Neural progenitor cell (in vitro differentiated cells): ENCODE measurements at regions not wholly inside any gene's neighbourhood (a gene's known extent, or its start where the extent isn't known, plus 50 kb on each side); places are given as distances from the start of the nearest gene placed in this dataset.

Experiments used
- DNase-seq: peaks from one replicate; pipeline ENCODE4 v3.0.0-alpha.2; 2016; ENCODE audit warnings: low spot score
- H2AFZ ChIP-seq: fragments of 200-600 bp; sonication (generic); replicated peaks from 2 replicates; pipeline ENCODE4 v1.6.1; 2016; ENCODE audit warnings: antibody characterized with exemption
- H3F3A ChIP-seq: fragments of 200-600 bp; sonication (generic); 2 replicates; pipeline ENCODE4 v1.6.1; 2016; ENCODE audit warnings: antibody characterized with exemption, low read depth
- H3K27ac ChIP-seq: fragments of 200-600 bp; sonication (generic); 2 replicates; pipeline ENCODE4 v1.5.1; 2016; ENCODE audit warnings: mild to moderate bottlenecking
- H3K27me3 ChIP-seq: fragments of 200-600 bp; sonication (generic); 2 replicates; pipeline ENCODE4 v1.6.1; 2016; ENCODE audit warnings: mild to moderate bottlenecking, moderate library complexity
- H3K36me3 ChIP-seq: fragments of 200-600 bp; sonication (generic); 2 replicates; pipeline ENCODE4 v1.5.1; 2016
- H3K4me1 ChIP-seq: fragments of 200-600 bp; sonication (generic); 2 replicates; pipeline ENCODE4 v1.6.1; 2016; ENCODE audit warnings: mixed run types
- H3K4me2 ChIP-seq: fragments of 200-600 bp; sonication (generic); 2 replicates; pipeline ENCODE4 v1.6.1; 2016
- H3K4me3 ChIP-seq: fragments of 200-600 bp; sonication (generic); 2 replicates; pipeline ENCODE4 v1.5.1; 2016
- H3K79me2 ChIP-seq: fragments of 200-600 bp; sonication (generic); 2 replicates; pipeline ENCODE4 v1.6.1; 2016; ENCODE audit warnings: low read depth
- H3K9ac ChIP-seq: fragments of 200-600 bp; sonication (generic); 2 replicates; pipeline ENCODE4 v1.6.1; 2016
- H3K9me3 ChIP-seq: fragments of 200-600 bp; sonication (generic); 2 replicates; pipeline ENCODE4 v1.5.1; 2016; ENCODE audit warnings: low read depth
- H4K20me1 ChIP-seq: fragments of 200-600 bp; sonication (generic); 2 replicates; pipeline ENCODE4 v1.6.1; 2016; ENCODE audit warnings: low read depth
- H3K27ac Mint-ChIP-seq: 3 replicates; pipeline ENCODE4 v1.8.0; 2021; ENCODE audit warnings: mixed read lengths
- H3K27me3 Mint-ChIP-seq: 2 replicates; pipeline ENCODE4 v1.8.0; 2022; ENCODE audit warnings: low read depth, mild to moderate bottlenecking, inconsistent platforms, moderate library complexity, mixed read lengths; ENCODE audit not compliant: insufficient read depth
- H3K36me3 Mint-ChIP-seq: 3 replicates; pipeline ENCODE4 v1.8.0; 2021; ENCODE audit warnings: mixed read lengths
- H3K4me1 Mint-ChIP-seq: 3 replicates; pipeline ENCODE4 v1.8.0; 2021; ENCODE audit warnings: mixed read lengths
- H3K4me3 Mint-ChIP-seq: 3 replicates; pipeline ENCODE4 v1.8.0; 2021; ENCODE audit warnings: mild to moderate bottlenecking, moderate library complexity, mixed read lengths
- H3K9me3 Mint-ChIP-seq: 3 replicates; pipeline ENCODE4 v1.8.0; 2020; ENCODE audit warnings: mixed read lengths
- EZH2 ChIP-seq: fragments of 200-600 bp; sonication (generic); IDR thresholded peaks from 2 replicates; pipeline ENCODE4 v1.6.1; 2017; ENCODE audit warnings: antibody characterized with exemption, mild to moderate bottlenecking, moderate library complexity
- EZH2phosphoT487 ChIP-seq: fragments of 200-600 bp; sonication (generic); IDR thresholded peaks from 2 replicates; pipeline ENCODE4 v1.6.1; 2017; ENCODE audit warnings: antibody characterized with exemption
- TF ChIP-seq, protein P1 (sequence below): fragments of 200-600 bp; sonication (generic); IDR thresholded peaks from 2 replicates; pipeline ENCODE4 v1.5.1; 2017; ENCODE audit warnings: antibody characterized with exemption, mild to moderate bottlenecking

DNA sequence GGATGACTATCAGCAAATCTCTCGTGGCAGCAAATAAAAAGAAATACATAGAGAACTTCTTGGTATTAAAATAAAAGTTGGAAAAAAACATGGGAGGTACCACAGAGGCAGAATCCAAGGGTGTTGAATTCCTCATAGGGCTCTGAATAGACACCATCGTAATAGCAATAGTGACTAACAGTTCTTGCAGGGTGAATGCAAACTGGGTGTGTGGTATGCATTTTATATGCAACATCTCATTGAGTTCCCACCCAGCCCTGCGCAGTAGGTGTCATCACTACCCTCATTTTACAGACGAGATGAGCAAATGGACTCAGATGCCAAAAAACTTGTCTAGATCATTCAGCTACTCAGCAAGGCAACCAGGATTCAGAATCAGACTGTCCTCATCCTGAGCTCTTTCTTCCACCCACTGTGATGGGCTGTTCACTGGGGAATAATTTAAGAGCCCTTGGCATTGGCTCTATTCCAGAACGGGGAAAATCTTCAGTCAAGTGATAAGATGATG lies 354.6 kb upstream of the CDH11 start:
- DNase-seq, result no peak
- H3K79me2 ChIP-seq, result no peaks in the 10 kb centered on the region
- no peak overlapping the region for H3K27ac ChIP-seq
- H3K4me3 Mint-ChIP-seq, result no peak overlapping the region
- H3K27me3 Mint-ChIP-seq, result no peaks in the 10 kb centered on the region
- H4K20me1 ChIP-seq, result no peaks in the 10 kb centered on the region
- no peak overlapping the region for H2AFZ ChIP-seq
- H3K27me3 ChIP-seq, result no peaks in the 10 kb centered on the region
- H3K4me3 ChIP-seq, result no peak overlapping the region
- TF ChIP-seq EZH2, result no peak
- TF ChIP-seq EZH2phosphoT487, result no peak
- TF ChIP-seq, protein P1, sequence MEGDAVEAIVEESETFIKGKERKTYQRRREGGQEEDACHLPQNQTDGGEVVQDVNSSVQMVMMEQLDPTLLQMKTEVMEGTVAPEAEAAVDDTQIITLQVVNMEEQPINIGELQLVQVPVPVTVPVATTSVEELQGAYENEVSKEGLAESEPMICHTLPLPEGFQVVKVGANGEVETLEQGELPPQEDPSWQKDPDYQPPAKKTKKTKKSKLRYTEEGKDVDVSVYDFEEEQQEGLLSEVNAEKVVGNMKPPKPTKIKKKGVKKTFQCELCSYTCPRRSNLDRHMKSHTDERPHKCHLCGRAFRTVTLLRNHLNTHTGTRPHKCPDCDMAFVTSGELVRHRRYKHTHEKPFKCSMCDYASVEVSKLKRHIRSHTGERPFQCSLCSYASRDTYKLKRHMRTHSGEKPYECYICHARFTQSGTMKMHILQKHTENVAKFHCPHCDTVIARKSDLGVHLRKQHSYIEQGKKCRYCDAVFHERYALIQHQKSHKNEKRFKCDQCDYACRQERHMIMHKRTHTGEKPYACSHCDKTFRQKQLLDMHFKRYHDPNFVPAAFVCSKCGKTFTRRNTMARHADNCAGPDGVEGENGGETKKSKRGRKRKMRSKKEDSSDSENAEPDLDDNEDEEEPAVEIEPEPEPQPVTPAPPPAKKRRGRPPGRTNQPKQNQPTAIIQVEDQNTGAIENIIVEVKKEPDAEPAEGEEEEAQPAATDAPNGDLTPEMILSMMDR, result no peak
- H3K36me3 ChIP-seq, result no peaks in the 10 kb centered on the region
- no peaks in the 10 kb centered on the region for H3K9me3 ChIP-seq
- H3K9me3 Mint-ChIP-seq, result peaks cover 3% of the 10 kb centered on the region
- H3K27ac Mint-ChIP-seq, result no peak overlapping the region
- H3K9ac ChIP-seq, result no peak overlapping the region
- no peaks in the 10 kb centered on the region for H3K4me1 ChIP-seq
- no peak overlapping the region for H3K4me2 ChIP-seq
- peaks cover 12% of the 10 kb centered on the region for H3K4me1 Mint-ChIP-seq
- no peaks in the 10 kb centered on the region for H3F3A ChIP-seq
- H3K36me3 Mint-ChIP-seq, result no peaks in the 10 kb centered on the region

DNA sequence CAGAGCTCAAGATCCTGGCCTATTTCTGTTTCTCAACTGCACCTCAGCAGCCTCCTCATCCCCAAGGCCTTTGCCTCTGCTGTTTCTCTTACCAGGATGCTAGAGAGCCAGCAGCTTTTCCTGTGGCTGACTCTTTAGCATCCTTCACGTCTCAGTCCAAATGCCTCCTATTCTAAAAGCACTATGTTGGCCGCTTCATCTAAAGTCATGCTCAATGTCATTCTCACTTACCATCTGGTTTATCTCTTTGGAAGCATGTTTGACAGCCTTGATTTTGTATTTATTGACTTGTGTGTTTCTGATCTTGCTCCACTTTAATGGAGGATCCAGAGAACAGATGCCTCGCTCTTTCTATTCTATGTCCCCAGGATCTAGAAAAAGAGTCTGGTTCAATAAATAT lies 351.8 kb upstream of the CDH11 start:
- H3K4me3 ChIP-seq, result no peak overlapping the region
- no peaks in the 10 kb centered on the region for H3K9me3 ChIP-seq
- H3K4me1 ChIP-seq, result no peaks in the 10 kb centered on the region
- no peaks in the 10 kb centered on the region for H3F3A ChIP-seq
- H4K20me1 ChIP-seq, result no peaks in the 10 kb centered on the region
- no peak overlapping the region for H3K4me3 Mint-ChIP-seq
- H3K9ac ChIP-seq, result no peak overlapping the region
- TF ChIP-seq, protein P1, result no peak
- TF ChIP-seq EZH2 (no peak), EZH2phosphoT487 (no peak)
- peaks cover 2% of the 10 kb centered on the region for H3K27me3 Mint-ChIP-seq
- DNase-seq, result no peak
- H3K27ac Mint-ChIP-seq, result no peak overlapping the region
- H3K36me3 Mint-ChIP-seq, result no peaks in the 10 kb centered on the region
- H3K79me2 ChIP-seq, result no peaks in the 10 kb centered on the region
- no peaks in the 10 kb centered on the region for H3K4me1 Mint-ChIP-seq
- H3K9me3 Mint-ChIP-seq, result peaks cover 3% of the 10 kb centered on the region
- no peak overlapping the region for H3K27ac ChIP-seq
- H3K36me3 ChIP-seq, result no peaks in the 10 kb centered on the region
- H3K27me3 ChIP-seq, result no peaks in the 10 kb centered on the region
- no peak overlapping the region for H3K4me2 ChIP-seq
- no peak overlapping the region for H2AFZ ChIP-seq

DNA sequence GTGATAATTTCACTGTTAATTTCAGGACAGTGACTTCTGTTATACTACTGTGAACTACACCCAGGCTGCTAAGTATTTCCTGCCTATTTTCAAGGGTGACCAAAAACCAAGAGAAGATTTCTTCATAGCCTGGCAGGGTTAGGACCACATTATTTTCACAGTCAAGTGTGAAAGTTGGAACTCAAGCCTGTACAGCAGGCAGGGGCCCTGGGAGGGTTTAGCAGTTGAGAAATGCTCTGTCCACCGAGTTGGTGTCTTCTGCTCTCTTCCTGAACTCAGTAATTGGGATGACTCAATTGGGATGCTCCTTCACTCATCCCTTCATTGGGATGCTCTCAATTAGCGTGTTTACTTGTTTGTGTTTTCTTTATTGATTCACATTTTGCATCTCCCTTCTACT lies 347.3 kb upstream of the CDH11 start:
- no peak for DNase-seq
- H3K27me3 Mint-ChIP-seq, result peaks cover 4% of the 10 kb centered on the region
- Histone ChIP-seq H3K9ac (no peak overlapping the region), H3K36me3 (no peaks in the 10 kb centered on the region), H4K20me1 (no peaks in the 10 kb centered on the region), H3K79me2 (no peaks in the 10 kb centered on the region), H3F3A (peaks cover 7% of the 10 kb centered on the region), H3K9me3 (no peaks in the 10 kb centered on the region), H3K4me3 (no peak overlapping the region), H2AFZ (no peak overlapping the region), H3K4me1 (no peaks in the 10 kb centered on the region), H3K27ac (no peak overlapping the region), H3K27me3 (no peaks in the 10 kb centered on the region), H3K4me2 (no peak overlapping the region)
- no peak for TF ChIP-seq EZH2phosphoT487
- TF ChIP-seq, protein P1, result no peak
- no peak for TF ChIP-seq EZH2
- no peak overlapping the region for H3K27ac Mint-ChIP-seq
- no peak overlapping the region for H3K4me3 Mint-ChIP-seq
- H3K9me3 Mint-ChIP-seq, result peaks cover 3% of the 10 kb centered on the region
- no peaks in the 10 kb centered on the region for H3K36me3 Mint-ChIP-seq
- H3K4me1 Mint-ChIP-seq, result no peaks in the 10 kb centered on the region
